Fibroblast of gingiva (primary cell): ENCODE measurements at regions not wholly inside any gene's neighbourhood (a gene's known extent, or its start where the extent isn't known, plus 50 kb on each side); places are given as distances from the start of the nearest gene placed in this dataset.

Experiments used
- DNase-seq: peaks from one replicate; pipeline ENCODE4 v3.0.0-alpha.2; 2011; ENCODE audit warnings: low read depth

DNA sequence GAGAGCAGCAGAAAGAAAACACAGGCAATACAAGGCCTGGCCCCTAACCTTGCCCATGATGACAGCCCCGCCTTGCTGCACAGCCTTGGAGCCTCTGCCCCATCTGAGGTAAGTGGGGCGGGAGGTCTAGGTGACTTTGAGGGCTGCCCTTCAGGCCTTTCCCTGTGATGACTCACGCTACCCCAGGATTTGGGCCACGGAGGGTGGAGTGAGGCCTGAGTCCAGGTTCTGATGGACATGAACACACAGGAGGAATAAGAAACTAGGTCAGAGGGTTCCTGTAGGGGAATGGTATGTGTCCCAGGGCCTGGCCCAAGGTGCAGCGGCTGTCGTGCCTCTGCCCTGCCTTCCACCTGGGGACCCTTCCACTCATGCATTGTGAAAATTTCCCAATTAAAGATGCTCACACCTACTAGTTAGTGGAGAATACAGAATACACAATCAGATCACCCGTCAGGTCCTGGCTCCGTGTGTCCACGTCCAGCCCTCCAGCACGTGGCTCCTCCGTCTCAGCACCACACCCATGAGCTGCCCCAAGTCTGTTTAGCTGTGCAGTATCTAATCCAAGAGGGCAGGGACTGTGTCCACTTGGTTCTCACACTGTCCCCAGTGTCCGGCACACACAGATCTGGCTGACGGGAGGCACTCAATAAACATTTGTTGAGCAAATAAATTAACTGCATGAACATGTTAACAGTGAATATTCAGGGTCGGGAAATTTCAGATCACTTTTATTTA is 111.0 kb downstream of the CHST1 start:
- DNase-seq = no peak

DNA sequence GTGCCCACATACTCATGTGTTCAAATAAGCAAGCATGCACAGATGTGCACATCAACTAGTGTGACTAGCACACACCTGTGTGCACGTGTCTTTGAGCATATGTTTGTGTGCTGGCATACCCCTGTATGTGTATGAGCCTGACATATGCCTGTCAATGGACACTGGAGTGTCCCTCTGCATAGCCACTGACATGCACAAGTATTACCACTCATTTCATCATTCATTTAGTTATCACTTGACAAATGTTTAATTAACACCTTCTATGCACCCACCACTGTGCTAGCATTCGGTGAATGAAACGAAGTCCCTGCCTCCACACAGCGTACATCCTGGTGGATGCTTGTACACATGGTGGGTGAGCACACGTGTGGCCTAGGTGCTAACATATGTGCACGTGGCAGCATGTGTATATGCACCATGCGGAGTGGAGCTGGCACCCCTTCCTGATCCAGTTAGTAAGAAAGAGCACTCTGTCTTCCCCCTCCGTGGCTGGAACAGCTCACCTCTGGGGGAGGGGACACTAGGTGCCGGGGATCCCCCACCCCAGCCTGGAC is 112.0 kb downstream of the CHST1 start:
- DNase-seq = no peak

DNA sequence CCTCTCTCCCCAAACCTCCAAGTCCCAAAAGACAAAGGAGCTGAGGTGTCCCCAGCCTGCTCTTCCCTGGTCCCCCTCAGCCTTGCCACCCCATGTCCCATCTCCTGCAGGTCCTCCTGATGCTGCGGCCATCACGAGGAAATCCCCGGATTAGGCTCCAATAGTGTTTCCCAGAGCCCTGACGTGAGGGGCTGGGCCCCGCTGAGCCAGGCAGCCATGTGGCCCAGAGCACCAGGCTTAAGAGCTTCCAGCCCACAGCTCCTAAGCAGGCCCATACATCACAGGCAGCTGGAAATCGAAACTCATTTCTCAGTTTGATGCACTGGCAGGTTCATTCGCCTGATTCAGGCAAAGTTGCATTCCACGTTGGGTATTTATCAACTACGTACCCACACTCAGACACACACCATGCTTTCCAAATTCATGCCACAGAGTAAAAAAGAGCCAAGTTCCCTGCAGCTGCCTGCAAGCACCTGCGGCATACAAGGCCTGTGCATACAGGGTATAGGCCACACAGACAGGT is 114.2 kb downstream of the CHST1 start:
- no peak for DNase-seq

DNA sequence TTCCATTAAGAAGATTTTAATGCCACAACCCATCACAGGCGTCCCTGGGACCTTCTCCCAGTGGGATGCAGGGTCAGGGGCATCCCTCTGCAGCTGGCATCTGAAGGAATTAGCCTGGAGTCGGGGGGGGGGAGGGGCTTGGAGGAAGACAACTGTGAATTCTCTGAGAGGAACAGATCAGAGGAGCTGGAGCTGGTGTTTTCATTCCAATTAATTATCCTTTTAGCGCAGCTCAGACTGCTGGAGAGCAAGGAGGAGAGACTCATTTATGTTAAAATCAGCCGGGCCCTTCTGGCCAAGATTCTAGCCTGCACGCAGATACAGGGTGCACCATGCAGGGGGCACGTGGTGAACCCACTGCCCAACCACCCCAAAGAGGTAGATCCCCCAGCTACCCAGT is 116.2 kb downstream of the CHST1 start:
- DNase-seq = no peak

DNA sequence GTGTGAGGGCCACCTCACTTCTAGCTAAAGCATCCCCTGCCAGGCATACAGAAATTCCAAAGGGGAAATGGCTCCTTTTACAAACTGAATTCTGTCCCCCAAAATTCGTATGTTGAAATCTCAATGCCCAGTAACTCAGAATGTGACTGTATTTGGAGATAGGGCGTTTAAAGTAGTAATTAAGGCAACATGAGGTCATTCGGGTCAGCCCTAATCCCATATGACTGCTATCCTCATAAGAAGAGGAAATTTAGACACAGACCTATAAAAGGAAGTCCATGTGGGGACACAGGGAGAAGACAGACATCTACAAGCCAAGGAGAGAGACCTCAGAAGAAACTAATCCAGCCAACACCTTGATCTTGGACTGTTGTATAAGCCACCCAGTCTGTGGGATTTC is 119.1 kb downstream of the CHST1 start:
- no peak for DNase-seq

DNA sequence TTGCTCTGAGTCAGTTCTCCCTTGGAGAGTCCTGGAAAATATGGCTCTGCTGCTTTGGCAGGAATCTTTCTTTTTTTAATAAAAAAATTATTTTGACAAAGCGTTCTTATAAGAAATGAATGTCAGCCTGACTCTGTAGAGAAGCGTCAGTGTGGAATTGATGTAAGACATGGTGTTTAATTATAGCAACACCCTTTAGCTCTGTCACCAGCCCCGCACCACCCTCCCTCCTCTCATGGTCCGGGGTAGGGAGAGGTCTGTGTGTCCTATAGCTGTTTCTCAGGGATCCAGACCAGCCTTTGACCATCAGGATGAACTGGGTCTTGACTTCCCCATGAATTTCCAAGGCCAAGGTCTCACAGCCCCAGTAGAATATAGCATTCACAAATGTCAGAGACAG is 120.6 kb downstream of the CHST1 start:
- no peak for DNase-seq

DNA sequence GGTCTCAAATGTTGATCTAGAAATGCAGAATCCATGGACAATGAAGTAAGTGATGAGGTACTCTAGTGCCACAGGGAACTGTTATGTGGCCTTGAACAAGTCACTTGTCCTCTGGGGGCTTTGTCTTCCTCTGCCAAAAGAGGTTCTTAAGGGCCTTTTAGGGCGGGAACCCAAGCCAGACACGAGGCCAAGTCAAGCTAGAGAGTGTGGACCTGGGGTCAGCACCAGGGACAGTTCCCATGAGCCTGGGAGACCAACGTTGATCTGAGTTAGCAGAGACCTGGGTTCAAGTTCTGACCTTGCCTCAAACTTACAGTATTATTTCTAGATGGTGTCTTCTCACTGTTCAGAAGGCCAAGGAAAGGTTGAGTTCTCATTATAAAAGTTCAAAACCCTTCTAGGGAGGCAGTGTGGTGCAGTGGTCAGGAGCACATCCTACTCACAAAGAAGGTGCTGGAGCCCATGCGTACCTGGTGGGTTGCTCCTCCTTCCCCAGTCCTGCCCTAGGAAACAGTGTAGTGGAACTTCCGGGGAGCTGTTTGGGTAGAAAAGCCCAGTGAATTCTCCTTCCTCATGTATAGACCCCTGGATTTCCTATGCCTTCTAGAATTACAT is 121.5 kb downstream of the CHST1 start:
- no peak for DNase-seq

DNA sequence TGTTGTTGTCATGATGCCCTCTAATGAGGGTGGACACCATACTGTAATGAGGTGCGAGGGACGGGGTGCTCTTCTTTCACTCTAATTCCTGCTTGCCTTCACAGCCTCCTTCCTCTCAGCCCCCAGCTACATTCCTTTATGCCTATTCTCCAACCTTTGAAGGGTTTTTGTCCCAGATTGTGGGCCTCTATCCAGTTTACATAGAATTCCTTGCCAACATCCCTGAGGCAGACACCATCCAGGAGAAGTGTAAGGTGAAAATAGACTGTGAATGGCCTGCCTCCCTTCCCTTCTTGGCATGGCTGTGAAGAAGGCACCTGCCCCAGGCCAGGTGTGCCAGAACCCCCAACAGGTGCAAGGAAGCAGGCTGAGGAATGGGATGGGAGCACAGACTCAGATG is 122.3 kb downstream of the CHST1 start:
- no peak for DNase-seq

DNA sequence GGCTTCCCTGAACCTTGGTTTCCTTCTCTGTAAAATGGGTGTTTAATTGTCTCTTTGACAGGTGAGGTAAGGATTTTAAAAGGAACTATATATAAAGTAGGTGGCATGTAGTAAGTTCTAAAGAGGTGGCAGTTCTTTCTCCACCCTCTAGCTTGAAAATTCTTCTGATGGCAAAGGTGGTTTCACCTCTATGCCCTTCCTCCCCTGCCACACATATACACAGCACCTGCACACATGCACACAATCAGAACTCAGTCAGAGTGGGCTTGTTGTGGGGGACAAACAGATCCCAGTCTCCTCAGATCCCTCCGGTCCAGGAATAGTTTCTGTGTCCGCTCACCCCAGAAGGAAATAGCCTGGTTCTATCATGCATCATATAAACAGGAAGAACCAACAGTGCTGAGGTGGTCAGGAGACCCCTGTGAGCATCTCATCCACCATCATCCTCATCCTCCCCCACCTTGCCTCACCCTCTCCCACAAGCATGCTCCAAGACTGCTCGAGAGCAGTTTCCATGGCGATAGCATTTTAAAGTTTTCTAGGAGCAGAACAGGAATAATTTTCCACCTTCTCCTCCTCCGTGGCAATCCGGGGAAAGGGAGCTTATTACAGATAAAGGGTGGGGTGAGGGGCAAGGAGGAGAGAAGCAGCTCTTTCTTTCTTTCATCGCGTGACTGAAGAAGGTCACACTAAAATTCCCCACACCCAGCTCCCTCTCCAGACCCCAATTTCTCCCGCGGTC is 123.6 kb downstream of the CHST1 start:
- DNase-seq = no peak

DNA sequence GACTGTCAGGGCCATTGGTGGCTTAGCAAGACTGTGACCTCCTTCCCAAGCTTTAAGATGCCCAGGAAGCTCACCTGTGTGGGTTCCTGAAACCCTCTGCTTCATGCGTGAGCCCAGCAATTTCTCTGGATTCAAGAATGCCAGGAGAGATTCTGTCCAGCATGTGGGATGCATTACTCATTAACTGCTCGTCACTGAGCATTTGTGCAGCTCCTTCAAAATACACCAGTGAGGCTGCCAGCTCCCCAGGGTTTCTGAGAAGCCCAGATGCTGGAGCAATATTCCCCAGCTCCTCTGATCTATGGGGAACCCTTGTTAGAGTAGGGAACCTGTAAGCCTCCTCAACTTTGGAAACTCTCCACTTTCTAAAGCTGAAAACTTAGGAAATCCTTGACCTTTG is 126.5 kb downstream of the CHST1 start:
- DNase-seq = no peak

DNA sequence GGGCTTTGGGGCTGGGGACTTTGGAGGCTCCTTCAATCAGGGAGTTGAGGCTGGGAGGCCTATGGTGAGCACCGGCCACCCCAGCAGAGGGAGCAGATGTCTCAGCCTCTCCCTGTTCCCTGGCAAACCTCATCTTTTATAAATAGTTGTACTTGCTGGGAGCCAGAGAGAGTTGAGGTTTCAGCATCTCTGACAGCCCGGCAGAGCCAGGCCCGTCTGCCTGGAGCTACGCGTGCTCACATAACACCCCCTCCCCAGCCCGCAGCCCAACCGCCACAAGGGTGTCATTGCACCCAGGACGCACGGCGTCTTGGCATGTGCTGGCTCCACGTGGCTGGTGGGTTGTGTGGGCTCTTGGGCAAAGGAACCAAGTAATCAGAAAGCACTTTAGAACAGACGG is 127.1 kb downstream of the CHST1 start:
- DNase-seq = no peak

DNA sequence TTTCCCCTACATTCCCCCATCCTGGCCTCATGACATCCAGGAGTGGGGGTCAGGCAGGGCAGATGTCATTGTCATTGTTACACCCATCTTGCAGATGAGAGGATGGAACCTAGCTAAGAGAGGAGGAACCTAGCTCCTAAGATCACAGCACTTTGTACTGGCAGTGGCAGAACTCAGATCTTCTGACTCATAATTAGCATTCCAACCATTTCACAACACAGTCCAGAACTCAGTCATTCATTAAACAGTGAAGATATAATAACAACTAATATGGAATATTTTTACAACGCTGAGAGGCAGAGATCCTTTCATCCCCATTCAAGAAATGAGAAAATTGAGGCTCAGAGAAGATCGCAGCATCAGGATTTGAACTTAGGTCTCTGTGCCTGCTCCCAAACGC is 127.8 kb downstream of the CHST1 start:
- no peak for DNase-seq

DNA sequence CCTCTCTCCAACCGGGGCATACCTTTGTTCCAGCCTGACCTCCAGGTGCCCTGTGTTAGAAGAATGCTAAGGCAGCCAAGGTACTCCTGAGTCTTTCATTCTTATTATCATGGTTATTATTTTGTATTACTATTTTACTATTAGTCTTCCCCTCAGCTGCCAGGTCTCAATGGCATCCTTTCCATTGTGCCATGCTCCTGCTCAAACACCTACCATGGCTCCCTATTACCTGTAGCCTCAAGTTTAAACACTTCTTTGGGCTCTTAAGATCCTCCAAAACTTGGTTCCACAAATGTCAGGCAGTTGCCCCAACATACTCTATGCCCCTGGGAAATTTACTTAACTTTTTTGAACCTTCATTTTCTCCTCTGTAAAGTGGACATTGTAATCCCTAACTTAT is 130.4 kb downstream of the CHST1 start:
- no peak for DNase-seq

DNA sequence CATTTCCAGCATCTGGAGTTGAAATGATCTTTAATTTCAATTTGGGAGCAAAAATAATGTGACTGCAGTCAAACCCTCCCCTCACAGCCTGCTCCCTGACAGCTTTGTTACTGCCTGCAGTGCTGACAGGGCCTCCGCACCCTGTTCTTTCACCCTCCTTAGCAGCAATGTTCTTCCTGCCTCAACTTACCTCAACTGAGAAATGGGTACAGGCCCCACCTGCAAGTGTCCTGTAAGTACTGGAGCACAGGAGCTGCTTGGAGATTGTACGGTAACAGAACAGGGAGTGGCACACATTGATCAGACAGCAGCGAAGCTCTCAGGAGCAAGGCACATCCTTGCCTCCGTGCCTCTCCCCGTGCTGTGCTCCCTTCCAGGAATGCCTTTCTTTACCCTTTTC is 131.3 kb downstream of the CHST1 start:
- no peak for DNase-seq

DNA sequence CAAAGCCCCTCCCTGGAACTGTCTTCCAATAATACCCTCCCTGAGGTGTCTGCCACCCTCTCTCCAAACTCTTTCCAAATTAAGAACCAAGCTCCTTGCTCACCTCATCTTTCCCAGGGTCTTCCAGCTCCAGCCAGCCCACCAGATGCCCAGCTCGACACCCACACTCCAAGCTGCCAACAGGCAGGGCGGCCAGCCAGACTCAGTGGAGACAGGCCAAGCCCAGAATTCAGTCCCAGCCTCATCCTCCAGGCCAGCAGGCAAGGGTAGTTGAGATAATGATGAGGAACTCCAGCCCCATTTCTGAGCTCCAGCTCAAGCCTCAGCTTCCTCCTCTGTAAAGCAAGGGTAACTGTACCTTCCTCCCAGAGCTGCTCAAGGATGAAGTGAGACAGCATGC is 132.9 kb downstream of the CHST1 start:
- DNase-seq = no peak

DNA sequence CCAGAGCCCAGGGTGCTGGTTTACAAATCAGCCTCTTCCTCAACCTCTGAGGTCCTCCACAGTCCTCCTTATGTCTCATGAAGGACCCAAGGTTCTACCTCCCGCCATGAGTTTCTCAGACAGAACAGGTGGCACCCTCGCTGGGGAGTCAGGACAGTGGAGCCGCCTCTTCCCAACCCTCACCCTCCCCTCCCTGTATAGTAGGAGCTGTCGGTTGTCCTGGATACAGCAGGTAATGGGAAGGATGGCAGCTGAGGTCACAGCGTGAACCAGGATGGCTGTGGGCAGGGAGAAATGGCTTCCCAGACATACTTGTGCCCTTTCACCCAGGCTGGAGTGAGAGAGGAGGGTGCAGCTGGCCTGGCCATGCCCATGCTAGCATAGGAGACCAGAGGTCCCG is 134.6 kb downstream of the CHST1 start:
- no peak for DNase-seq

DNA sequence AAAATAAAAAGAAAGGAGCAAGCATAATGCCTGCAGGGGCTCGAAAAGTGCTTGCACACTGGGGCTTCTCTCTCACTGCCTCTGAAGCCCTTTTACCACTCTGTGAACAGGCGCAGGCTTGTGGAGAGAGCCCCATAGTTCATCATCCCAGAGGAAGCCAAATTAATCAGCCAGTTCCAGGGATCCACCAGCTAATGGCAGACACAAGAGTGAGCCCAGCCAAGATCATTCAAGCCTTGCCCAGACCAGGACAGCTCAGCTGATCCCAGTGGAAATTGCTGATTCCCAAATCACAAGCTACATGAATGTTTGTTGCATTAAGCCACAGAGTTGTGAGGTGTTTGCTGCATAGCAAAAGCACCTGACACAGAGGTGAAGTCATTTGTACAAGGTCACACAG is 135.3 kb downstream of the CHST1 start:
- no peak for DNase-seq

DNA sequence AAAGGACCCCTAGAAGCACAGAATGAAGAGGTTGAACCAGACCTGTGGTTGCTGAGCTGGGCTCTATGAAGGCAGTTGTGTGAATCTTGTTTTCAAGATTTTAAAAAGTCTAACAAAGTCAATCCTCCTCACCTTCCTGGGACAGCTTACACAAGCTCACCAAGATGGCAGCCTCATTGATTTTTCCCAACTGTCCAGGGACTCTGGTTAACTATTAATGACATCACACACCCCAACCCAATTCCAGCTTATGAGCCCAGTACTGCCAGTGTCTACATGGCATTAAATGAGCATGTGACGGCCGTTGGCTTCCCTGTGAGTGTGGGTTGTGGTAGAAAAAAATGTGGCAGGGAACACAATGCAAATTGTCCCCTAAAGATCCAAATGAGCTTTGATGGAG is 137.0 kb downstream of the CHST1 start:
- DNase-seq = no peak

DNA sequence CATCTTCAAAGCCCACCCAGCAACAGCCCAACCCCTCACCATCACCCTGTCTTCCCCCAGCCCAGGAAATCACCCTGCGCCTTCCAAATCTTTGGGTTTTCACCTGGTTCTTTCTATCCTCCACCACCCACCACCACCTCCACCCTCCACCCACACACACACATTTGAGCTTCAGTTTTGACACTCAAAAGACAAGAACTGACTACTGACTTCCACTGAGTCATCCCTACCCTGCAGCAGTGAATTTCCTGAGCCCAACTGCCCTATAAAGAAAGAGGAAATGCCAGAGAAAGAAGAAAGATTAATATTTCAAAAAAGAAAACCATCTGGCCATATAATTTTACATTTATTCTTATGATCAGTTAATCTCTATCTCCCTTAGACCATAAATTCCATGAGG is 137.5 kb downstream of the CHST1 start:
- no peak for DNase-seq

DNA sequence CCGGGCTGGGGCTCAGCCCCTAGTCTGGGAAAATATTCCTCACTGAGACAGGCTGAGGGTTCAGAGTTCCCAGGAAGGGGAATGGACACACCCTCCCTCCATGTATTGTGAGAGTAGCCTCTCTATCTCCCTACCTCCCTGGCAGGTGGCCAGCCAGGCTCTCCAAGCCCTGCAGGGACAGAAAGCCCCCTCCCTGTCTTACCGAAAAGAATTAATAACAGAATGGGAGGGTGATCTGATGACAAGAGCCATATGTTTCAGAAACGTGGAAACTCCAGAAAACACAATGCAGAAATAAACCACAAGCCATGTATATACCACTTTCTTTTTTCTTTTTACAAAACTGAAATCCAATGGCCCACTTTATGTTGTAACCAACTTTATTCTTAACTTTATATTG is 140.0 kb downstream of the CHST1 start:
- no peak for DNase-seq

DNA sequence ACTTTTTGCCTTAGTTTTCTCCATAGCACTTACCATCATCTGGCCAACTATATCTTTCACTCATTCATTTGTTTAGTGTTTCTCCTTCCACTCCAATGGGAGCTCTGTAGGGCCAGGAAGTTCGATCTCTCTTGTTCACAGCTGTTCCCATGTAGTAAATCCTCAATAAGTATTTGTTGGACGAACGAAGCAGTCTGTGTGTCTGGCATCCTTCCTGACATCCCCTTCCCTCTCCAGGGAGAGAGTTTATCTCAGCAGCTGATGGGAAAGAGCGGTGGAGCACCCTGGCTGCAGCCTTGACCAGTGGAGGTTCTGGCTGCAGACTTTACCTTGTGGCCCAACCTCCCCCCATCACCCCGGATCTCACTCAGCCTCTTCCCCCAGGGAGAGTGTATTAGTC is 141.7 kb downstream of the CHST1 start:
- DNase-seq = no peak

DNA sequence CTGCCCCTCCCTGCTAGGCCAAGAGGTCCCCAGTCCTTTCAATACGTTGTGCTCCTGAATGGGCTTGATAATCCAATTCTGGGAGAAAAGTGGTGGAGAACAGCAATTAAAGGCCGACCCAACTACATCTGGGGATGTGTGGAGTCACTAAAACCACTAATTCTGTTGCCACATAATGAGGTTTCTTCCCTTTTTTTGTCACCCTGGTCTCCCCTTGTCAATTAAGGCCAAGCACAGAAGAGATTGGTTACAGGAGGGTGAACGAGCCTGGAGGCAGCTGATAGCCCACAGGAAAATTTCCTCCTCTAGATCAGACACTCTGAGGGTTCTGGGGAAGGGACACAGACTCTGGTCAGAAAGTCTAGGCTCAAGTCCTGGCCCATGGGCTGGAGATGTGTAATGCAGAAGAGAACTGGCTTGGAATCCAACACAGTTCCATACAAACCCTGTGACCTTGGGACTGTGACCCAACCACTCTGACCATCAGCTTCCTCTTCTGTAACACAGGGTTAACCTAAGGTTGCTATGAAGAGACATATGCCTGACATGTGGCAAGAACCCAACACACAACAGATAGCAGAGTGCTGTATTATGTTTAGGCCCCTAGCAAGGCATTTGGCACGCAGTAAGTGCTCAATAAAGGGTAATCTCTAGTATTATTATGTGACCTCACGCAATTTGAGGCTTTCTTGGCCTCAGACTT is 146.4 kb downstream of the CHST1 start:
- DNase-seq = no peak
